ENCODE measurements at regions not wholly inside any gene's neighbourhood (a gene's known extent, or its start where the extent isn't known, plus 50 kb on each side); places are given as distances from the start of the nearest gene placed in this dataset.
A peak's percentile ranks its signal among the peaks of the same experiment; 100 is the strongest.

DNA sequence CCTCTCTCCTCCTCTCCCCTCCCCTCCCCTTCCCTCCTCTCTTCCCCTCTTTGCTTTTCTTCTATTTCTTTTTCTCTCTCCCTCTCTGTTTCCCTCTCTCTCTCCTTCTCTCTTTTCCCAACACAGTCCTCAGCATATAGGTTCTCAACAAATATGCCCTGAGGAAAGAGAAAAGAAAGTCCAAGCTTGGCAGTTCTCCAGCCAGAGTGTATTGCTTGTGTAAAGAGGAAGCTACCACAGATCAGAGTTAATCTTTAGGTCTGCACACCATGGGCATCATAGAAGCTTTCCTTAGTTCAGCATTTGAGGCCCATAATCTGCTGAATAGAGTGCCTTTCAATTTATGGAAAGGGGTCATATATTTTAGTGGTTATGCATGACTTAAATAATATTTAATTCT, 382.8 kb upstream of the WWC1 start:
- H3K27me3 ChIP-seq: no peaks in the 10 kb centered on the region
- no peaks in the 10 kb centered on the region for H3K4me1 ChIP-seq (ENCODE audit: low read depth)
- TF ChIP-seq, protein P1, sequence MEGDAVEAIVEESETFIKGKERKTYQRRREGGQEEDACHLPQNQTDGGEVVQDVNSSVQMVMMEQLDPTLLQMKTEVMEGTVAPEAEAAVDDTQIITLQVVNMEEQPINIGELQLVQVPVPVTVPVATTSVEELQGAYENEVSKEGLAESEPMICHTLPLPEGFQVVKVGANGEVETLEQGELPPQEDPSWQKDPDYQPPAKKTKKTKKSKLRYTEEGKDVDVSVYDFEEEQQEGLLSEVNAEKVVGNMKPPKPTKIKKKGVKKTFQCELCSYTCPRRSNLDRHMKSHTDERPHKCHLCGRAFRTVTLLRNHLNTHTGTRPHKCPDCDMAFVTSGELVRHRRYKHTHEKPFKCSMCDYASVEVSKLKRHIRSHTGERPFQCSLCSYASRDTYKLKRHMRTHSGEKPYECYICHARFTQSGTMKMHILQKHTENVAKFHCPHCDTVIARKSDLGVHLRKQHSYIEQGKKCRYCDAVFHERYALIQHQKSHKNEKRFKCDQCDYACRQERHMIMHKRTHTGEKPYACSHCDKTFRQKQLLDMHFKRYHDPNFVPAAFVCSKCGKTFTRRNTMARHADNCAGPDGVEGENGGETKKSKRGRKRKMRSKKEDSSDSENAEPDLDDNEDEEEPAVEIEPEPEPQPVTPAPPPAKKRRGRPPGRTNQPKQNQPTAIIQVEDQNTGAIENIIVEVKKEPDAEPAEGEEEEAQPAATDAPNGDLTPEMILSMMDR (IDR thresholded peaks at IDR 0.05; ENCODE audit: low read depth, low read length): no peak
- H3K9me3 ChIP-seq (ENCODE audit: low read depth): no peaks in the 10 kb centered on the region
- H3K36me3 ChIP-seq: no peaks in the 10 kb centered on the region
- H3K4me3 ChIP-seq: no peak overlapping the region
- H3K27ac ChIP-seq: no peak overlapping the region
- no peak for DNase-seq (ENCODE audit: low read depth in 1 of 2, low spot score in 1 of 2)

DNA sequence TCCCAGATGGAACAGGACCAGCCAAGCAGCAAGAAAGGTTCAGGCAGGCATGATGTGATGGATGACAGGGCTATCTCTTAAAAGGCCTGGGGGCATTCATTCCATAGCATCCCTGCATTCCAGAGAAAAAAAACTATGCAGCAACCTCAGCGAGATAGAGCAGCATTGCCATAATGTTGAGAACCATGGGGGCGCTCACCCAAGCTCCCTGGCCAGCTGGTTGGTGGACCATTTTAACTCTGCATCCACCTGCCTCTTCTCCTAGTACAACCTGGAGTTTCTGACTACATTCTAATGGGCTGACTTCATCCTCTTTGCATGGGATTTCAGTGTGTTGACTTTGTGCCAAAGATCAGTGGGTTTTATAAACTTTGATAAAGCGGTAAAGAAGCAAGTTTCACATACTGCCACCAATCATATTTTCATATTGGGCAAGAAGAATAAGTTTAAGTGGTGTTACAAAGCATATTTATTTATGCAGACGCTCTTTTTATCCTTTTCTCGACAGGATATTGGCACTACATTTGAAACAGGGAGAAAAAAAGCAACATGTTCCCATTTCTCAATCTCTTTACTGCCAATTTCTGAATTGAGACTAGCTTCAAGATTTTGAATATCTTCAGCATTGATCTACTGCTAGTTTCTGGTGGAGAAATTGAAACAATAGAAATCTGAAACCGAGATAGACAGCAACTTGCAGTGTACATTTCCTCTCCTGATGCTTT, 378.3 kb upstream of the WWC1 start:
- TF ChIP-seq, protein P1 (IDR thresholded peaks at IDR 0.05; ENCODE audit: low read depth, low read length): no peak
- no peaks in the 10 kb centered on the region for H3K27me3 ChIP-seq
- peaks cover 9% of the 10 kb centered on the region for H3K4me1 ChIP-seq (ENCODE audit: low read depth)
- no peak overlapping the region for H3K27ac ChIP-seq
- no peak overlapping the region for H3K4me3 ChIP-seq
- DNase-seq (ENCODE audit: low read depth in 1 of 2, low spot score in 1 of 2): peak in 1 of 2 donors; percentile 42
- H3K9me3 ChIP-seq (ENCODE audit: low read depth): no peaks in the 10 kb centered on the region
- H3K36me3 ChIP-seq: no peaks in the 10 kb centered on the region

DNA sequence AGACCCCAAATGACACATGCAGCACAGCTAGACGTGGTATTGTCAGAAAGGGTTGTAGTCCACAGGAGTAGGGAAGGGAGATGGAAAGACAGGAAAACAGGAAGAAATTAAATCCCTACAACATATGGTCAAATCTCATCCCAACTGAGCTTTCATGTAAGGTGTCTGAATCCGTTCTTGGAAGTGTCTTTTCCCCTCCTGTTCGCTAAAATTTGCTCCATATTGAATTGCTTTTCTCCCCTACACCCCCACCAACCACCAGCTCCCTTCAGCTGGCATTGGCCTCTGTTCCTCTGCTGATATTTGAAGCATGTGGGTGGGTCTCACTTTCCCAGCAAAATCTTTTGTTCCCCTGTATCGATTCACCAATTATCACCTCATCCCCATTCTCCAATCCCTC, 376.2 kb upstream of the WWC1 start:
- Histone ChIP-seq H3K27me3 (no peaks in the 10 kb centered on the region), H3K4me1 (ENCODE audit: low read depth) (peaks cover 23% of the 10 kb centered on the region), H3K4me3 (no peak overlapping the region), H3K27ac (no peak overlapping the region), H3K9me3 (ENCODE audit: low read depth) (no peaks in the 10 kb centered on the region), H3K36me3 (no peaks in the 10 kb centered on the region)
- TF ChIP-seq, protein P1 (IDR thresholded peaks at IDR 0.05; ENCODE audit: low read depth, low read length): no peak
- DNase-seq (ENCODE audit: low read depth in 1 of 2, low spot score in 1 of 2): no peak

DNA sequence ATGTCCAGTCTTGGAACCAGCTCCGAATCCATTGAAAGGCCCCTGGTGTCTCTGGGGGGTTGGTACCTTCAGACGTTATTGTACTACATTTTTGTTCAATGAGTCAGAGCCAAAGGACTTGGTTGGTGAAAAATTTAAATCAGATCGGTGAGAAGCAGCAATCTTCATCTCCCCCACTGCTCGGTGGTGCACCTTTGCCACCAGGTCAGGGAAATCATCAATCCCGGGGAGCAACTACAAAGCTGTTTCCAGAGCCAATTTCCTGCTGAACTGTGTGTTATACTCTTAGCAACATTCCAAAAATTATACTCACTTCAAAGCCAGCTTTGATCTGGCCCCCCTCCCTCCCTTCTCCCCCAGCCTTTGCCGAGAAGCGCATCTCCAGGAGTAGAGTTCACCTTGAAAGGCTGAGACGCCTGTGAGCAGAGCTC, 375.2 kb upstream of the WWC1 start:
- TF ChIP-seq, protein P1 (IDR thresholded peaks at IDR 0.05; ENCODE audit: low read depth, low read length): no peak
- DNase-seq (ENCODE audit: low read depth in 1 of 2, low spot score in 1 of 2): peak in 1 of 2 donors; percentile 9
- Histone ChIP-seq H3K27me3 (no peaks in the 10 kb centered on the region), H3K4me3 (no peak overlapping the region), H3K4me1 (ENCODE audit: low read depth) (peaks cover 23% of the 10 kb centered on the region), H3K27ac (no peak overlapping the region), H3K9me3 (ENCODE audit: low read depth) (no peaks in the 10 kb centered on the region), H3K36me3 (no peaks in the 10 kb centered on the region)

DNA sequence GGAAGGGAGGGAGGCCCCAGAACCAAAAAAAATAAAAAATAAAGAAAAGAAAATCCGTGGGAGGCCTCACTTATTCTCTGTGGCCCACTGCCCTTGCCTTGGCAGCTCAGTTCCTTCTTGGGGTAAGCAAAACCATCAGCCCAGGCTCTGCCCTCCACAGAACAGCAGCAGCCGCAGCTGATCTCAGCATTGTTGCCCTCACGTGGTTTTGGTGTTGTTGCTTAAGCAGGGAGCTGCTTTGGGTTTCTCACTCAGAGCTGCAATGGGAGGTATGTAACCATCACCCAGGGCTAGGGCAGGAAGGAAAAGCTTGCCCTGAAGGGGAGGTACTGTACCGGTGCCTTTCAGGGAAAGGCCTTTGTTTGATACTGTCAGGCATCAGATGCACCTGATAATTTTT, 374.7 kb upstream of the WWC1 start:
- H3K4me3 ChIP-seq: no peak overlapping the region
- H3K9me3 ChIP-seq (ENCODE audit: low read depth): no peaks in the 10 kb centered on the region
- H3K27ac ChIP-seq: no peak overlapping the region
- peak in 1 of 2 donors; percentile 55 for DNase-seq (ENCODE audit: low read depth in 1 of 2, low spot score in 1 of 2)
- TF ChIP-seq, protein P1 (IDR thresholded peaks at IDR 0.05; ENCODE audit: low read depth, low read length): no peak
- H3K27me3 ChIP-seq: no peaks in the 10 kb centered on the region
- peaks cover 23% of the 10 kb centered on the region for H3K4me1 ChIP-seq (ENCODE audit: low read depth)
- no peaks in the 10 kb centered on the region for H3K36me3 ChIP-seq

Data from cardiac muscle cell (in vitro differentiated cells and primary cell).